ENCODE measurements at regions not wholly inside any gene's neighbourhood (a gene's known extent, or its start where the extent isn't known, plus 50 kb on each side); places are given as distances from the start of the nearest gene placed in this dataset.

- no peak overlapping the region; a peak in 1 of 7 replicates for H3K27ac Mint-ChIP-seq
- H3K27me3 Mint-ChIP-seq (ENCODE audit: low read depth), result peaks cover 2% of the 10 kb centered on the region; the same call in 1 of the 2 replicates
- Histone ChIP-seq H3K56ac (ENCODE audit: insufficient read length, low read depth, low read length) (no peak overlapping the region), H3K9me3 (ENCODE audit: control insufficient read depth, low read depth, low read length) (no peaks in the 10 kb centered on the region), H3K14ac (ENCODE audit: insufficient read depth, low read length) (no peak overlapping the region), H2BK12ac (ENCODE audit: insufficient read length, low read depth, low read length) (no peak overlapping the region), H3K18ac (ENCODE audit: insufficient read length, low read depth, low read length) (no peak overlapping the region), H4K20me1 (ENCODE audit: control insufficient read depth, insufficient read depth, insufficient read length) (no peaks in the 10 kb centered on the region), H2BK20ac (ENCODE audit: low read depth, low read length, poor library complexity, severe bottlenecking) (no peak overlapping the region), H3K4ac (ENCODE audit: low read depth, low read length) (no peak overlapping the region), H3K4me2 (ENCODE audit: insufficient read depth, insufficient read length, low read length) (no peak overlapping the region), H3K23me2 (ENCODE audit: insufficient read length, low read depth, low read length, poor library complexity, severe bottlenecking) (no peaks in the 10 kb centered on the region), H4K91ac (ENCODE audit: insufficient read length, low read depth, low read length) (no peak overlapping the region), H4K8ac (replicated peaks; ENCODE audit: insufficient read length, low read depth, low read length) (no peak overlapping the region), H3K23ac (ENCODE audit: insufficient read length, low read depth, low read length) (no peak overlapping the region), H2AFZ (ENCODE audit: low read length) (no peak overlapping the region), H3K79me2 (ENCODE audit: insufficient read depth, low read length) (no peaks in the 10 kb centered on the region), H3K27ac (ENCODE audit: insufficient read length, low read depth, low read length) (no peak overlapping the region), H3K27me3 (ENCODE audit: insufficient read depth, low read length) (no peaks in the 10 kb centered on the region), H4K5ac (ENCODE audit: insufficient read length, low read depth, low read length) (no peak overlapping the region), H3T11ph (ENCODE audit: low read length) (no peak overlapping the region), H3K9ac (ENCODE audit: extremely low read depth, insufficient read length, low read length) (no peak overlapping the region), H3K79me1 (ENCODE audit: insufficient read depth, low read depth, low read length, poor library complexity, severe bottlenecking) (no peaks in the 10 kb centered on the region), H2BK15ac (ENCODE audit: low read depth, low read length) (no peak overlapping the region), H3K4me1 (ENCODE audit: insufficient read depth, low read length) (no peaks in the 10 kb centered on the region; the same call in 1 of the 2 replicates), H2BK120ac (ENCODE audit: low read depth, low read length, poor library complexity, severe bottlenecking) (no peak overlapping the region), H2AK5ac (ENCODE audit: insufficient read length, low read length) (no peak overlapping the region), H2BK5ac (ENCODE audit: insufficient read length, low read length) (no peak overlapping the region)
- H3K9me3 Mint-ChIP-seq, result no peaks in the 10 kb centered on the region
- no CpG with 5 or more reads among the region's 11 CpGs for WGBS (ENCODE audit: extremely low coverage, insufficient read length, low lambda C conversion rate)
- H3K4me1 Mint-ChIP-seq, result peaks cover 0 to 16% of the 10 kb centered on the region in 2 experiments; a peak in 1 of 4 replicates
- DNase-seq, result no peak
- no peak for TF ChIP-seq CTCF (conservative IDR thresholded peaks at IDR 0.05)
- no peak overlapping the region; a peak in 1 of 5 replicates for H3K4me3 Mint-ChIP-seq
- no peaks in the 10 kb centered on the region for H3K36me3 Mint-ChIP-seq (ENCODE audit: insufficient read depth in 1 of 3, low read depth in 3 of 3)
These were observed 107.7 kb upstream of the SYT13 start for GRCh38 chr11:45393826-45394225.

All from H9 (cell line).